ENCODE measurements at regions not wholly inside any gene's neighbourhood (a gene's known extent, or its start where the extent isn't known, plus 50 kb on each side); places are given as distances from the start of the nearest gene placed in this dataset.
"Not testable (repeated sequence)": the region's sequence is repeated elsewhere in the genome, so short reads cannot be mapped to it uniquely, and the experiment has no call there.

- Histone ChIP-seq H4K91ac (ENCODE audit: insufficient read length, low read depth, low read length) (no peak overlapping the region), H2AK5ac (ENCODE audit: insufficient read length, low read length) (no peak overlapping the region), H3K4me1 (ENCODE audit: insufficient read depth, low read length) (no peaks in the 10 kb centered on the region), H2BK120ac (ENCODE audit: low read depth, low read length, poor library complexity, severe bottlenecking) (no peak overlapping the region), H3K23me2 (ENCODE audit: insufficient read length, low read depth, low read length, poor library complexity, severe bottlenecking) (no peaks in the 10 kb centered on the region), H3K23ac (ENCODE audit: insufficient read length, low read depth, low read length) (no peak overlapping the region), H3K27ac (ENCODE audit: insufficient read length, low read depth, low read length) (no peak overlapping the region), H3T11ph (ENCODE audit: low read length) (no peak overlapping the region), H3K79me1 (ENCODE audit: insufficient read depth, low read depth, low read length, poor library complexity, severe bottlenecking) (no peaks in the 10 kb centered on the region), H2AFZ (ENCODE audit: low read length) (no peak overlapping the region), H3K14ac (ENCODE audit: insufficient read depth, low read length) (no peak overlapping the region), H3K9me3 (ENCODE audit: control insufficient read depth, low read depth, low read length) (peaks cover 48% of the 10 kb centered on the region), H2BK15ac (ENCODE audit: low read depth, low read length) (no peak overlapping the region), H4K20me1 (ENCODE audit: control insufficient read depth, insufficient read depth, insufficient read length) (no peaks in the 10 kb centered on the region), H3K9ac (ENCODE audit: extremely low read depth, insufficient read length, low read length) (no peak overlapping the region), H2BK5ac (ENCODE audit: insufficient read length, low read length) (no peak overlapping the region), H3K27me3 (ENCODE audit: insufficient read depth, low read length) (no peaks in the 10 kb centered on the region), H4K8ac (replicated peaks; ENCODE audit: insufficient read length, low read depth, low read length) (no peak overlapping the region), H3K79me2 (ENCODE audit: insufficient read depth, low read length) (no peaks in the 10 kb centered on the region), H3K18ac (ENCODE audit: insufficient read length, low read depth, low read length) (no peak overlapping the region), H4K5ac (ENCODE audit: insufficient read length, low read depth, low read length) (no peak overlapping the region), H3K4me2 (ENCODE audit: insufficient read depth, insufficient read length, low read length) (no peak overlapping the region), H2BK20ac (ENCODE audit: low read depth, low read length, poor library complexity, severe bottlenecking) (no peak overlapping the region), H3K56ac (ENCODE audit: insufficient read length, low read depth, low read length) (no peak overlapping the region), H3K4ac (ENCODE audit: low read depth, low read length) (no peak overlapping the region), H2BK12ac (ENCODE audit: insufficient read length, low read depth, low read length) (no peak overlapping the region)
- peaks cover 4 to 22% (median 15%) of the 10 kb centered on the region in 3 experiments; a peak in 6 of 7 replicates for H3K36me3 Mint-ChIP-seq (ENCODE audit: insufficient read depth in 1 of 3, low read depth in 3 of 3)
- H3K27me3 Mint-ChIP-seq (ENCODE audit: low read depth) = no peaks in the 10 kb centered on the region
- no peak for DNase-seq
- no peak for TF ChIP-seq CTCF (conservative IDR thresholded peaks at IDR 0.05)
- no peaks in the 10 kb centered on the region for H3K4me1 Mint-ChIP-seq
- H3K9me3 Mint-ChIP-seq = peaks cover 79 to 86% of the 10 kb centered on the region in 2 experiments
- WGBS (ENCODE audit: extremely low coverage, insufficient read length, low lambda C conversion rate) = no CpG with 5 or more reads among the region's 2 CpGs
- H3K27ac Mint-ChIP-seq = no peak overlapping the region
- no peak overlapping the region for H3K4me3 Mint-ChIP-seq
These were observed 134.3 kb downstream of the ZNF37A start for GRCh38 chr10:38228394-38228793.

GRCh38 chr10:38238479-38238878 is 144.3 kb downstream of the ZNF37A start:
- not testable (repeated sequence) for H4K91ac ChIP-seq (ENCODE audit: insufficient read length, low read depth, low read length); H3K27ac ChIP-seq (ENCODE audit: insufficient read length, low read depth, low read length); H4K20me1 ChIP-seq (ENCODE audit: control insufficient read depth, insufficient read depth, insufficient read length); H3K18ac ChIP-seq (ENCODE audit: insufficient read length, low read depth, low read length); H2BK12ac ChIP-seq (ENCODE audit: insufficient read length, low read depth, low read length); H3T11ph ChIP-seq (ENCODE audit: low read length); H3K27me3 Mint-ChIP-seq (ENCODE audit: low read depth); H2BK5ac ChIP-seq (ENCODE audit: insufficient read length, low read length); H4K5ac ChIP-seq (ENCODE audit: insufficient read length, low read depth, low read length); H3K4me3 Mint-ChIP-seq; H3K79me1 ChIP-seq (ENCODE audit: insufficient read depth, low read depth, low read length, poor library complexity, severe bottlenecking); H3K23me2 ChIP-seq (ENCODE audit: insufficient read length, low read depth, low read length, poor library complexity, severe bottlenecking); H4K8ac ChIP-seq (replicated peaks; ENCODE audit: insufficient read length, low read depth, low read length); H2AK5ac ChIP-seq (ENCODE audit: insufficient read length, low read length); H2AFZ ChIP-seq (ENCODE audit: low read length); H3K56ac ChIP-seq (ENCODE audit: insufficient read length, low read depth, low read length); H3K36me3 Mint-ChIP-seq (ENCODE audit: insufficient read depth in 1 of 3, low read depth in 3 of 3); H2BK20ac ChIP-seq (ENCODE audit: low read depth, low read length, poor library complexity, severe bottlenecking); H3K27ac Mint-ChIP-seq; H3K4ac ChIP-seq (ENCODE audit: low read depth, low read length); H3K23ac ChIP-seq (ENCODE audit: insufficient read length, low read depth, low read length); H2BK120ac ChIP-seq (ENCODE audit: low read depth, low read length, poor library complexity, severe bottlenecking); H3K79me2 ChIP-seq (ENCODE audit: insufficient read depth, low read length); H2BK15ac ChIP-seq (ENCODE audit: low read depth, low read length); H3K4me2 ChIP-seq (ENCODE audit: insufficient read depth, insufficient read length, low read length); H3K14ac ChIP-seq (ENCODE audit: insufficient read depth, low read length); H3K27me3 ChIP-seq (ENCODE audit: insufficient read depth, low read length); DNase-seq; H3K4me1 ChIP-seq (ENCODE audit: insufficient read depth, low read length); H3K4me1 Mint-ChIP-seq; H3K9ac ChIP-seq (ENCODE audit: extremely low read depth, insufficient read length, low read length)
- H3K9me3 ChIP-seq (ENCODE audit: control insufficient read depth, low read depth, low read length) = peaks cover 17% of the 10 kb centered on the region
- peaks cover 49 to 55% of the 10 kb centered on the region in 2 experiments for H3K9me3 Mint-ChIP-seq
- no CpG with 5 or more reads among the region's 2 CpGs for WGBS (ENCODE audit: extremely low coverage, insufficient read length, low lambda C conversion rate)

Data from H9 (cell line).